ENCODE measurements at regions not wholly inside any gene's neighbourhood (a gene's known extent, or its start where the extent isn't known, plus 50 kb on each side); places are given as distances from the start of the nearest gene placed in this dataset.

DNA sequence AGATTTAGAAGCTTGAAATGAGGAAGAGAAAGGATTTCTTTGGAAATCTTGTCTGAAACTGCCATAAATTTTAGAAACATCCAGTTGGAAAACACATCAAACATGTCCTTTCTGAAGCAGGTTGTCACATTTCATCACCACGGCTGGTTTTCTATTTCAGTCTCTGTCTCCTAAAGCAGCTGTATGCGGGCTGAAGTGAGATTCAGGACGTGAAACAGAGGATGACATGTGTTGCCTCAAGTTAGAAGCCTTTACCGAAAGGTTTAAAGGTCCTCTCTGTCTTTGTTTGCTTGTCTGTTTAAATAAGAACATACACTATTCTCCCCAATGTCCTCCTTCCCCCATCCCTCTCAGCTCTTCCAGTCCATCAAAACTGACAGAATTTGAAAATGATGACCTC, 141.9 kb downstream of the SQOR start:
- H3K9ac ChIP-seq (ENCODE audit: extremely low read depth, insufficient read length, low read length), result no peak overlapping the region
- DNase-seq, result no peak
- H4K8ac ChIP-seq (replicated peaks; ENCODE audit: insufficient read length, low read depth, low read length), result no peak overlapping the region
- WGBS (ENCODE audit: extremely low coverage, insufficient read length, low lambda C conversion rate), result no CpG with 5 or more reads among the region's 4 CpGs
- no peak overlapping the region for H2BK20ac ChIP-seq (ENCODE audit: low read depth, low read length, poor library complexity, severe bottlenecking)
- H3K27ac ChIP-seq (ENCODE audit: insufficient read length, low read depth, low read length), result no peak overlapping the region
- no peak overlapping the region for H4K91ac ChIP-seq (ENCODE audit: insufficient read length, low read depth, low read length)
- no peak overlapping the region for H3K56ac ChIP-seq (ENCODE audit: insufficient read length, low read depth, low read length)
- H3K36me3 Mint-ChIP-seq (ENCODE audit: insufficient read depth in 1 of 3, low read depth in 3 of 3), result no peaks in the 10 kb centered on the region
- no peak overlapping the region for H2BK120ac ChIP-seq (ENCODE audit: low read depth, low read length, poor library complexity, severe bottlenecking)
- no peaks in the 10 kb centered on the region for H3K9me3 Mint-ChIP-seq
- no peaks in the 10 kb centered on the region for H3K79me1 ChIP-seq (ENCODE audit: insufficient read depth, low read depth, low read length, poor library complexity, severe bottlenecking)
- no peak overlapping the region for H3K23ac ChIP-seq (ENCODE audit: insufficient read length, low read depth, low read length)
- no peaks in the 10 kb centered on the region; the same call in 1 of the 2 replicates for H3K4me1 ChIP-seq (ENCODE audit: insufficient read depth, low read length)
- H3K4ac ChIP-seq (ENCODE audit: low read depth, low read length), result no peak overlapping the region
- H3T11ph ChIP-seq (ENCODE audit: low read length), result no peak overlapping the region
- no peaks in the 10 kb centered on the region for H3K9me3 ChIP-seq (ENCODE audit: control insufficient read depth, low read depth, low read length)
- no peaks in the 10 kb centered on the region for H3K23me2 ChIP-seq (ENCODE audit: insufficient read length, low read depth, low read length, poor library complexity, severe bottlenecking)
- H3K4me3 Mint-ChIP-seq, result no peak overlapping the region
- no peaks in the 10 kb centered on the region for H3K27me3 Mint-ChIP-seq (ENCODE audit: low read depth)
- no peaks in the 10 kb centered on the region for H3K79me2 ChIP-seq (ENCODE audit: insufficient read depth, low read length)
- H4K5ac ChIP-seq (ENCODE audit: insufficient read length, low read depth, low read length), result no peak overlapping the region
- H3K14ac ChIP-seq (ENCODE audit: insufficient read depth, low read length), result no peak overlapping the region
- H4K20me1 ChIP-seq (ENCODE audit: control insufficient read depth, insufficient read depth, insufficient read length), result no peaks in the 10 kb centered on the region
- H3K27me3 ChIP-seq (ENCODE audit: insufficient read depth, low read length), result no peaks in the 10 kb centered on the region
- no peak overlapping the region for H2BK12ac ChIP-seq (ENCODE audit: insufficient read length, low read depth, low read length)
- H3K4me1 Mint-ChIP-seq, result peaks cover 5 to 14% of the 10 kb centered on the region in 2 experiments
- TF ChIP-seq, protein P1, sequence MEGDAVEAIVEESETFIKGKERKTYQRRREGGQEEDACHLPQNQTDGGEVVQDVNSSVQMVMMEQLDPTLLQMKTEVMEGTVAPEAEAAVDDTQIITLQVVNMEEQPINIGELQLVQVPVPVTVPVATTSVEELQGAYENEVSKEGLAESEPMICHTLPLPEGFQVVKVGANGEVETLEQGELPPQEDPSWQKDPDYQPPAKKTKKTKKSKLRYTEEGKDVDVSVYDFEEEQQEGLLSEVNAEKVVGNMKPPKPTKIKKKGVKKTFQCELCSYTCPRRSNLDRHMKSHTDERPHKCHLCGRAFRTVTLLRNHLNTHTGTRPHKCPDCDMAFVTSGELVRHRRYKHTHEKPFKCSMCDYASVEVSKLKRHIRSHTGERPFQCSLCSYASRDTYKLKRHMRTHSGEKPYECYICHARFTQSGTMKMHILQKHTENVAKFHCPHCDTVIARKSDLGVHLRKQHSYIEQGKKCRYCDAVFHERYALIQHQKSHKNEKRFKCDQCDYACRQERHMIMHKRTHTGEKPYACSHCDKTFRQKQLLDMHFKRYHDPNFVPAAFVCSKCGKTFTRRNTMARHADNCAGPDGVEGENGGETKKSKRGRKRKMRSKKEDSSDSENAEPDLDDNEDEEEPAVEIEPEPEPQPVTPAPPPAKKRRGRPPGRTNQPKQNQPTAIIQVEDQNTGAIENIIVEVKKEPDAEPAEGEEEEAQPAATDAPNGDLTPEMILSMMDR (conservative IDR thresholded peaks at IDR 0.05), result no peak
- no peak overlapping the region for H3K18ac ChIP-seq (ENCODE audit: insufficient read length, low read depth, low read length)
- no peak overlapping the region for H2BK15ac ChIP-seq (ENCODE audit: low read depth, low read length)
- no peak overlapping the region for H2AFZ ChIP-seq (ENCODE audit: low read length)
- H3K27ac Mint-ChIP-seq, result no peak overlapping the region
- H2AK5ac ChIP-seq (ENCODE audit: insufficient read length, low read length), result no peak overlapping the region
- H2BK5ac ChIP-seq (ENCODE audit: insufficient read length, low read length), result no peak overlapping the region
- H3K4me2 ChIP-seq (ENCODE audit: insufficient read depth, insufficient read length, low read length), result no peak overlapping the region

Data from H9 (cell line).